ENCODE measurements at regions not wholly inside any gene's neighbourhood (a gene's known extent, or its start where the extent isn't known, plus 50 kb on each side); places are given as distances from the start of the nearest gene placed in this dataset.

GRCh38 chr13:73851104-73851503 lies 283.1 kb downstream of the KLF12 start:
- no peak for DNase-seq (ENCODE audit: low read depth, low spot score)
- H3K4me3 ChIP-seq (ENCODE audit: low read depth, low read length) = no peak overlapping the region
- CTCF ChIA-PET = interaction anchor here (0.8 to 1.3 kb wide), 4 partner anchors 9 to 436 kb away, joined by 3 to 4 read pairs (median 3); no protein-coding TSS in a partner anchor
- TF ChIP-seq, protein P1, sequence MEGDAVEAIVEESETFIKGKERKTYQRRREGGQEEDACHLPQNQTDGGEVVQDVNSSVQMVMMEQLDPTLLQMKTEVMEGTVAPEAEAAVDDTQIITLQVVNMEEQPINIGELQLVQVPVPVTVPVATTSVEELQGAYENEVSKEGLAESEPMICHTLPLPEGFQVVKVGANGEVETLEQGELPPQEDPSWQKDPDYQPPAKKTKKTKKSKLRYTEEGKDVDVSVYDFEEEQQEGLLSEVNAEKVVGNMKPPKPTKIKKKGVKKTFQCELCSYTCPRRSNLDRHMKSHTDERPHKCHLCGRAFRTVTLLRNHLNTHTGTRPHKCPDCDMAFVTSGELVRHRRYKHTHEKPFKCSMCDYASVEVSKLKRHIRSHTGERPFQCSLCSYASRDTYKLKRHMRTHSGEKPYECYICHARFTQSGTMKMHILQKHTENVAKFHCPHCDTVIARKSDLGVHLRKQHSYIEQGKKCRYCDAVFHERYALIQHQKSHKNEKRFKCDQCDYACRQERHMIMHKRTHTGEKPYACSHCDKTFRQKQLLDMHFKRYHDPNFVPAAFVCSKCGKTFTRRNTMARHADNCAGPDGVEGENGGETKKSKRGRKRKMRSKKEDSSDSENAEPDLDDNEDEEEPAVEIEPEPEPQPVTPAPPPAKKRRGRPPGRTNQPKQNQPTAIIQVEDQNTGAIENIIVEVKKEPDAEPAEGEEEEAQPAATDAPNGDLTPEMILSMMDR (IDR thresholded peaks at IDR 0.05; ENCODE audit: insufficient read depth, low read length, missing control alignments) = no peak
- POLR2A ChIA-PET = no interaction called here

GRCh38 chr13:73850104-73850873 lies 283.9 kb downstream of the KLF12 start:
- no peak overlapping the region for H3K4me3 ChIP-seq (ENCODE audit: low read depth, low read length)
- CTCF ChIA-PET = interaction anchor here (0.8 to 1.3 kb wide), 3 partner anchors 10 to 437 kb away, joined by 3 to 4 read pairs (median 3); no protein-coding TSS in a partner anchor
- no peak for DNase-seq (ENCODE audit: low read depth, low spot score)
- TF ChIP-seq, protein P1 (IDR thresholded peaks at IDR 0.05; ENCODE audit: insufficient read depth, low read length, missing control alignments) = no peak
- POLR2A ChIA-PET = no interaction called here

- DNase-seq (ENCODE audit: low read depth, low spot score) = no peak
- TF ChIP-seq, protein P1 (IDR thresholded peaks at IDR 0.05; ENCODE audit: insufficient read depth, low read length, missing control alignments) = peak; percentile 36
- ChIA-PET CTCF (interaction anchor here (0.9 to 1.3 kb wide), 3 partner anchors 13 to 28 kb away, joined by 3 to 5 read pairs (median 4); no protein-coding TSS in a partner anchor), POLR2A (no interaction called here)
- no peak overlapping the region for H3K4me3 ChIP-seq (ENCODE audit: low read depth, low read length)
These were observed 284.9 kb downstream of the KLF12 start for GRCh38 chr13:73849292-73849691.

DNA sequence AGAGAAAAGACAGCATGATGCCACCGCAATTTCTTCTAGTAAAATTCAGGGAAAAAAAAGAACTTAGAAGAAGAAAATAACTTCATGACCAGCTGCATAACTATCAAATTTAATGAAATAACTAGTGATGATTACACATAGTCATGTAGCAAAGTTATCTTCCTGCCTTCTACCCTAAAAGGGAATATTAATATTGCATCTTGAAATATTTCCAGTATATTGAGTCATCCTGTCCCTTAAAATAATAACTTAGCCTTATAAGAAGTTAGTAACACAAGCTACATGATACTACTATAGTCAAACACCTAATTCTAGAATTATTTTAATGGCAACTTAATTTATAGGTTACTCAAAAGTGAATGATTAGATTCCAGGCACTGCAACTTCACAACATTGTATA lies 289.2 kb downstream of the KLF12 start:
- no peak overlapping the region for H3K4me3 ChIP-seq (ENCODE audit: low read depth, low read length)
- ChIA-PET CTCF (interaction anchor here (1.8 kb wide), 1 partner anchor 9 kb away, joined by 5 read pairs; no protein-coding TSS in a partner anchor), POLR2A (no interaction called here)
- TF ChIP-seq, protein P1 (IDR thresholded peaks at IDR 0.05; ENCODE audit: insufficient read depth, low read length, missing control alignments) = no peak
- DNase-seq (ENCODE audit: low read depth, low spot score) = no peak

DNA sequence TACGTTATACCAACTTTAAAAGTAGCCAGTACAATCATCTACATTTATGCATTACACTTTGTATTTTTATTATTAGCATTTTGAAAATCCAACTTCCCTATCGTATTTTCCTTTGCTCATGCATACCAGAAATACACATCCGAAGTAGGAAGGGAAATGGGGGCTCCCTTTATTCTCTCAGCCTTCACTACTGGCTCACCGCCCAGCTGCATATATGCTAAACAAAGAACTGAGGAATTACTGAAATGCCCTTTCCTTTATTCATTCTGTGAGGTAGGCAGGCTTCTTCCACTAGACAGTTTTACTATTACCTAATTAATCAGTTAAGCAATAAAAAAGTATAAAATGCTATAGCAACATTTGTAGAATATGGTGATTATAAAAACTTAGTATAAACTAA lies 291.6 kb downstream of the KLF12 start:
- H3K4me3 ChIP-seq (ENCODE audit: low read depth, low read length) = no peak overlapping the region
- POLR2A ChIA-PET = no interaction called here
- CTCF ChIA-PET = no interaction called here
- TF ChIP-seq, protein P1 (IDR thresholded peaks at IDR 0.05; ENCODE audit: insufficient read depth, low read length, missing control alignments) = no peak
- DNase-seq (ENCODE audit: low read depth, low spot score) = no peak

GRCh38 chr13:73842184-73842583 lies 292.0 kb downstream of the KLF12 start:
- POLR2A ChIA-PET = no interaction called here
- TF ChIP-seq, protein P1 (IDR thresholded peaks at IDR 0.05; ENCODE audit: insufficient read depth, low read length, missing control alignments) = no peak
- CTCF ChIA-PET = interaction anchor here (1.0 kb wide), 1 partner anchor 9 kb away, joined by 3 read pairs; no protein-coding TSS in a partner anchor
- no peak overlapping the region for H3K4me3 ChIP-seq (ENCODE audit: low read depth, low read length)
- no peak for DNase-seq (ENCODE audit: low read depth, low spot score)
